Glutamatergic neuron (in vitro differentiated cells): ENCODE measurements at regions not wholly inside any gene's neighbourhood (a gene's known extent, or its start where the extent isn't known, plus 50 kb on each side); places are given as distances from the start of the nearest gene placed in this dataset.

Source experiments
- DNase-seq: peaks from one replicate; pipeline ENCODE4 v3.0.0; 2022
- H3K27ac Mint-ChIP-seq: one replicate; pipeline ENCODE4 v1.8.0; 2020; ENCODE audit warnings: mild to moderate bottlenecking, mixed read lengths, inconsistent platforms; ENCODE audit not compliant: unreplicated experiment
- H3K27me3 Mint-ChIP-seq: one replicate; pipeline ENCODE4 v1.8.0; 2020; ENCODE audit warnings: mild to moderate bottlenecking, moderate library complexity, mixed read lengths, inconsistent platforms; ENCODE audit not compliant: unreplicated experiment
- H3K36me3 Mint-ChIP-seq: one replicate; pipeline ENCODE4 v1.8.0; 2020; ENCODE audit warnings: mild to moderate bottlenecking, mixed read lengths, inconsistent platforms; ENCODE audit not compliant: unreplicated experiment
- H3K4me1 Mint-ChIP-seq: one replicate; pipeline ENCODE4 v1.8.0; 2020; ENCODE audit warnings: mild to moderate bottlenecking, low read depth, mixed read lengths, inconsistent platforms; ENCODE audit not compliant: unreplicated experiment
- H3K4me3 Mint-ChIP-seq: one replicate; pipeline ENCODE4 v1.8.0; 2020; ENCODE audit warnings: mild to moderate bottlenecking, mixed read lengths, inconsistent platforms; ENCODE audit not compliant: unreplicated experiment
- H3K9me3 Mint-ChIP-seq: one replicate; pipeline ENCODE4 v1.8.0; 2020; ENCODE audit warnings: mild to moderate bottlenecking, moderate library complexity, mixed read lengths, inconsistent platforms; ENCODE audit not compliant: unreplicated experiment
- TF ChIP-seq, protein P1 (sequence below): fragments of 200-600 bp; sonication (generic); IDR thresholded peaks from one replicate; pipeline ENCODE4 v1.5.0; 2021; ENCODE audit not compliant: partially characterized antibody, unreplicated experiment

DNA sequence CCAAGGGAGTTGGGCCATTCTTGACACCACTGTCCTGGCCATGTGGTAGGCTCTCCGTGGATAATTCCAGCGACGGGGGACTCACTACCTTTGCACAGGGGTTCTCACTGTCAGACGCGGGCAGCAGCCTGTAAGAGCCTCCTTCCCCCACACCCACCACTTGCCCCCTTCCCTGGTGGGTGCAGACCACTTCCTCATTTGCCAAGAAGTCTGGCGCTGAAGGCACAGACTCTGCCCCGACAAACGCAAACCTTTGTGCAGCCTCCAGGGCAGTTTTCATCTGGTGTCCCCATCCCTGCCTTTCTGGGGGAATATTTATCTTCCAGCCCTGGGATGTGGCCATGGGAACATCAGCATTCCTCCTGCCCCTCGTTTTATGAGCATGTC lies 422.5 kb downstream of the SHANK2 start:
- no peaks in the 10 kb centered on the region for H3K9me3 Mint-ChIP-seq
- no peak for DNase-seq
- no peak overlapping the region for H3K27ac Mint-ChIP-seq
- H3K27me3 Mint-ChIP-seq: peaks cover 3% of the 10 kb centered on the region
- no peak overlapping the region for H3K4me3 Mint-ChIP-seq
- TF ChIP-seq, protein P1, sequence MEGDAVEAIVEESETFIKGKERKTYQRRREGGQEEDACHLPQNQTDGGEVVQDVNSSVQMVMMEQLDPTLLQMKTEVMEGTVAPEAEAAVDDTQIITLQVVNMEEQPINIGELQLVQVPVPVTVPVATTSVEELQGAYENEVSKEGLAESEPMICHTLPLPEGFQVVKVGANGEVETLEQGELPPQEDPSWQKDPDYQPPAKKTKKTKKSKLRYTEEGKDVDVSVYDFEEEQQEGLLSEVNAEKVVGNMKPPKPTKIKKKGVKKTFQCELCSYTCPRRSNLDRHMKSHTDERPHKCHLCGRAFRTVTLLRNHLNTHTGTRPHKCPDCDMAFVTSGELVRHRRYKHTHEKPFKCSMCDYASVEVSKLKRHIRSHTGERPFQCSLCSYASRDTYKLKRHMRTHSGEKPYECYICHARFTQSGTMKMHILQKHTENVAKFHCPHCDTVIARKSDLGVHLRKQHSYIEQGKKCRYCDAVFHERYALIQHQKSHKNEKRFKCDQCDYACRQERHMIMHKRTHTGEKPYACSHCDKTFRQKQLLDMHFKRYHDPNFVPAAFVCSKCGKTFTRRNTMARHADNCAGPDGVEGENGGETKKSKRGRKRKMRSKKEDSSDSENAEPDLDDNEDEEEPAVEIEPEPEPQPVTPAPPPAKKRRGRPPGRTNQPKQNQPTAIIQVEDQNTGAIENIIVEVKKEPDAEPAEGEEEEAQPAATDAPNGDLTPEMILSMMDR: no peak
- no peaks in the 10 kb centered on the region for H3K36me3 Mint-ChIP-seq
- no peaks in the 10 kb centered on the region for H3K4me1 Mint-ChIP-seq

DNA sequence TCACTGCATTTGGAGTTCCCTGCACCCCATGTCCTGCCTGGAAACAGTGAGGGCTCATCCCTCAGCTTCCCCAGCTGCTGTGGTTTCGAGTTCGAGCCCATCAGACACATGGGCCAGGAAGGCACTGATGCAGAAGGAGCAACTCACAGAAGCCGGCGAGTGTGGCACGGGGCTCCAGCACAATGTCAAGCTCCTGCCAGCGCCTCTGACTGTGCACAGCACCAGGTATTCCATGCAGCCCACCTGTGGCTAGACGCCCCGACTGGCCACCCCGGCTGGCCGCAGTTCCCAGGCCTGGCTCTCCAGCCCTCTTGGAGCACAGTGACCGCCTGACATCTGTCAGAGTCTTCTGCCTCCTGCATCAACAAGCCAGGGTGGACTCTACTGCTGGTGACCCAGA lies 419.4 kb downstream of the SHANK2 start:
- DNase-seq: no peak
- no peaks in the 10 kb centered on the region for H3K4me1 Mint-ChIP-seq
- peaks cover 2% of the 10 kb centered on the region for H3K27me3 Mint-ChIP-seq
- H3K4me3 Mint-ChIP-seq: no peak overlapping the region
- peaks cover 2% of the 10 kb centered on the region for H3K9me3 Mint-ChIP-seq
- H3K27ac Mint-ChIP-seq: no peak overlapping the region
- TF ChIP-seq, protein P1: no peak
- peaks cover 6% of the 10 kb centered on the region for H3K36me3 Mint-ChIP-seq

DNA sequence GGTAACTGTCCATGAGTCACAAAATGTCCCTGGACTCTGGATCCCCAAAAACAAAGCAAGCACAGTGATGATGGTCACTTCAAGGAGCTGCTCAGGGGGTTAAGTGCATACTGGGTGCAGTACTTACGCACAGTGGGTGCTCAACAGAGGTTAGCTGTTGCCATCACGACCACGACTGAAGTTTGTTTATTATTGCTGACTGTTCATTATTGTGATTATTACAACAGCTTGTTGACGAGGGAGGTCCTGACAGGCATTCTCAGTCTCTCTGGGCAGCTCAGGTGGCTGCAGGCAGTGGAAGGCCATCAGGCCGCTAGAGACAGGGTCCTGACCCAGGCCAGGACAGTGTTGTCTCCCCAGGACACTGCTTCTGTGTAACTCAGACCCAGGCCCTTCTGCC lies 418.8 kb downstream of the SHANK2 start:
- Mint-ChIP-seq H3K4me3 (no peak overlapping the region), H3K4me1 (no peaks in the 10 kb centered on the region), H3K27me3 (peaks cover 5% of the 10 kb centered on the region), H3K9me3 (peaks cover 2% of the 10 kb centered on the region), H3K36me3 (peaks cover 12% of the 10 kb centered on the region), H3K27ac (no peak overlapping the region)
- no peak for DNase-seq
- TF ChIP-seq, protein P1: no peak

DNA sequence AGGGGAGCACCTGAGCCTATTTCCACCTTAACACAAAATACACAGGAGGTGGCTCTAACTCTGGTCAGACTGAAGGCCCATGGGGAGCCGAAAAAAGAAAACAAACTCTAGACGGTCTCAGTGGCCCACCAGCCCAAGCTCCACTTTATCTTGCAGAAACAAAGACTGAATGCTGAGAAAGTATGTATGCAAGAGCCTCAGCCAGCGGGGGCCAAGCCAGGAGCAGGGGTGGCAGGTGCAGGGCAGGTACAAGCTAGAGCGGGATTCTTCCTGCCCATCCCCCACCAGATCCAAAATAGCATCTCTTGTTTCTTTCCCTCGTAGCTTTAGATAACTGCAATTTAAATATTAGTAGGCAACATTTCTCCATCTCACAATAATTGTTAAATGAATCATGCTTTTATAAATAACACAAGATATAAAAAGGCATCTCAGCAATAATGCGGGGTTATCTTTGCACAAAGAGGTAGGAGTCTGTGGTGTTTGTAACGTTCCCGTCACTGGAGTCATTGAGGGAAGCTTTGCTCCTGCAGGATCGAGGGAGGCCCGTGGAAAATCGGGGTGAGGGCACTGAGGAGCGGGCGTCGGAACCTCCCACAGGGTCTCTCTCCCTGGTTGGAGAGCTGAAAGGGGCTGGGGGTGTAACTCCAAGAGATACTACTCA lies 418.0 kb downstream of the SHANK2 start:
- peaks cover 5% of the 10 kb centered on the region for H3K27me3 Mint-ChIP-seq
- no peak for DNase-seq
- no peak overlapping the region for H3K4me3 Mint-ChIP-seq
- H3K27ac Mint-ChIP-seq: no peak overlapping the region
- peaks cover 15% of the 10 kb centered on the region for H3K36me3 Mint-ChIP-seq
- peaks cover 2% of the 10 kb centered on the region for H3K9me3 Mint-ChIP-seq
- H3K4me1 Mint-ChIP-seq: no peaks in the 10 kb centered on the region
- TF ChIP-seq, protein P1: no peak

DNA sequence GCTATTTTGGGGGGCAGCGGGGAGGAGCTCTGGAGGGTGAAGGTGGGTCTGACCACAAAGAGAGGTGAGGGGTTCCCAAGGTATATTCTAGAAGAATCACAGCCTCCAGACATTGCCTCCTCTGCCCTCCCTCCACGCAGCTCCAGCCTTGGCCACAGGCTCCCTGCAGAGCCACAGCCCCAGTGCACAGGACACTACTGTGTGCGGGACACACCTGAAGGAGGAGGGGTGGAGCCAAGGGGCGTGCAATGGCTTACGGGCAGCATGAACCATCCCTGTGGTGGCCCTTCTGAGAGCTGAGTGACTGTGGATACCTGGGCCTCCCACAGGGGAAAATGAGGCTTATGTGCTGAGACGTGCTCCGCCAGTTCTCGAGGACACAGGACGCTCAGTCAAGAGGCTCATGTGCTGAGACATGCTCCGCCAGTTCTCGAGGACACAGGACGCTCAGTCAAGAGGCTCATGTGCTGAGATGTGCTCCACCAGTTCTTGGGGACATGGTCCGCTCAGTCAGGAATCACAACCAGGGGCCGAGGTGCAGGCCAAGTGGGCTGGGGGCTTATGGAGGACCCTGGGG lies 417.3 kb downstream of the SHANK2 start:
- Mint-ChIP-seq H3K27ac (no peak overlapping the region), H3K27me3 (peaks cover 5% of the 10 kb centered on the region), H3K4me3 (no peak overlapping the region), H3K4me1 (no peaks in the 10 kb centered on the region), H3K36me3 (peaks cover 15% of the 10 kb centered on the region), H3K9me3 (peaks cover 2% of the 10 kb centered on the region)
- DNase-seq: no peak
- TF ChIP-seq, protein P1: no peak
